Skeletal muscle satellite cell (primary cell): ENCODE measurements at regions not wholly inside any gene's neighbourhood (a gene's known extent, or its start where the extent isn't known, plus 50 kb on each side); places are given as distances from the start of the nearest gene placed in this dataset.

Experiments
- H3K27me3 ChIP-seq: 2 replicates; pipeline ENCODE4 v1.7.0; 2013; ENCODE audit warnings: low read length; ENCODE audit not compliant: control insufficient read depth, insufficient read depth
- H3K36me3 ChIP-seq: 2 replicates; pipeline ENCODE4 v1.7.0; 2013; ENCODE audit warnings: mild to moderate bottlenecking, control low read depth, low read length; ENCODE audit not compliant: insufficient read depth
- H3K4me1 ChIP-seq: 2 replicates; pipeline ENCODE4 v1.7.0; 2013; ENCODE audit warnings: low read length; ENCODE audit not compliant: control insufficient read depth, insufficient read depth
- H3K4me2 ChIP-seq: 2 replicates; pipeline ENCODE4 v1.7.0; 2013; ENCODE audit warnings: mild to moderate bottlenecking, low read length
- H3K4me3 ChIP-seq: 2 replicates; pipeline ENCODE4 v1.7.0; 2013; ENCODE audit warnings: low read length
- H3K9ac ChIP-seq: 2 replicates; pipeline ENCODE4 v1.7.0; 2013; ENCODE audit warnings: mild to moderate bottlenecking, low read depth, low read length, moderate library complexity
- H3K9me3 ChIP-seq: replicated peaks from 2 replicates; pipeline ENCODE4 v1.7.0; 2013; ENCODE audit warnings: mild to moderate bottlenecking, control low read depth, low read length

DNA sequence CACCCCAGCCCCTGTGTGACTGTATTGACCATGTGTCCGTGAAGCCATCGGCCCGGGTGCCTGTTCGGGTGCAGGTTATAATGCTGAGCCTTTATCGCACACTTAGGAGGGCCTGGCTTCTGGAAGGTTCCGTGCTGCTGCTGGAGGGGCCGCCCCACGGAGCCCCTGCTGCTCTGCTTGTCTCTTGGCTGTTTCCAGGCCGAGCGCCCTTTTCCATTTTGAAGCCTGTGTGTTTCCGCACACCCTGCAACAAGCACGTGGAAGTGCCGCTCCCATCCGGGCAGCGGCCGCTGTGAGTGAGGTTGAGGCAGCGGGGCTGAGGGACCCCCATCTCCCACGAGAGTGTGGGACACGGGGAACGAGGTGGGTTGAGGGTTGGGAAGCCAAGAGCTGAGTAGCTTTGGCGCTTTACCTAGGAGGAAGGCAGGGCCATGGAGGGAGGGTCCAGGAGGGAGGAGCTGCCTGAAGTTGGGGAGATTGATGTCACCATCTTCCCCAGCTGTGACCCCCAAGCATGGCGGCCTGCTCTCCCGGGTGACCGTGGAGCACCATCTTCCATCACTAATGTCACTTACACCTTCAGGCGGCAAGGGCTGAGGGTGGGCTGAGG is 200.1 kb upstream of the GSE1 start:
- Histone ChIP-seq H3K4me1 (no peaks in the 10 kb centered on the region), H3K27me3 (no peaks in the 10 kb centered on the region), H3K4me2 (no peak overlapping the region), H3K36me3 (no peaks in the 10 kb centered on the region), H3K9ac (no peak overlapping the region), H3K4me3 (no peak overlapping the region), H3K9me3 (no peaks in the 10 kb centered on the region)

DNA sequence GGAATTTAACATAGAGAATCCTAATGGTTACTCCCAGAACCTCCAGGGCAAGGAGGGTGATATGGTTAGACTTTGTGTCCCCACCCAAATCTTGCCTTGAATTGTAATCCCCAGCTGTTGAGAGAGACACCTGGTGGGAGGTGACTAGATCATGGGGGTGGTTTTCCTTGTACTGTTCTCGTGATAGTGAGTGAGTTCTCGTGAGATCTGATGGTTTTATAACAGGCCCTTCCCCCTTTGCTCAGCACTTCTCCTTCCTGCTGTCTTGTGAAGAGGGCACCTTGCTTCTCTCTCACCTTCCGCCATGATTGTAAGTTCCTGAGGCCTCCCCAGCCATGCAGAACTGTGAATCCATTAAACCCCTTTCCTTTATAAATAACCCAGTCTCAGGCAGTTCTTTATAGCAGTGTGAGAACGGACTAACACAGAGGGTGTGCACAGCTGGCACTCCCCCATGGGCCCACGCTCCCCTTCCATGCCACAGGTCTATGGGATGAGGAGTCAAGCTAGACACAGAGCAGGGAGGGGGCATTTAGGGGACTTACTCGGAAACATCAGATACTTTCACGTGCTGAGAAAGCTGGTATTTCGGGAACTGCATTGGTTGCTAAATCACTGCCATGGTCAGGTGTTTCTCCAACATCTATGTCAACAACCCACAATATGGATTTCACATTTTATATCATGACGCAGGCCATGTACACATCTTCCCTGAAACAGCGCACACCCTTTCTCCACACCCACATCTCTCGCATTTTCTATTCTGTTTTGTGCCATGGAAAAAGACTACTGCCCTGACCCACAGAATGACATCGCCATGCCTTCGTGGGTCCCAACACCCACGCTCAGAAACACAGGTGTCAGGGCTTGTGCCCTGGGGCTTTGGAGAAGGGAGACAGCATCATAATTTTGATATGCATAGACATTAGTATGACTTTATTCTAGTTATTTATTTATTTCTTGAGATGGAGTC is 199.1 kb upstream of the GSE1 start:
- Histone ChIP-seq H3K4me2 (no peak overlapping the region), H3K9ac (no peak overlapping the region), H3K4me1 (no peaks in the 10 kb centered on the region), H3K27me3 (no peaks in the 10 kb centered on the region), H3K4me3 (no peak overlapping the region), H3K9me3 (no peaks in the 10 kb centered on the region), H3K36me3 (no peaks in the 10 kb centered on the region)

DNA sequence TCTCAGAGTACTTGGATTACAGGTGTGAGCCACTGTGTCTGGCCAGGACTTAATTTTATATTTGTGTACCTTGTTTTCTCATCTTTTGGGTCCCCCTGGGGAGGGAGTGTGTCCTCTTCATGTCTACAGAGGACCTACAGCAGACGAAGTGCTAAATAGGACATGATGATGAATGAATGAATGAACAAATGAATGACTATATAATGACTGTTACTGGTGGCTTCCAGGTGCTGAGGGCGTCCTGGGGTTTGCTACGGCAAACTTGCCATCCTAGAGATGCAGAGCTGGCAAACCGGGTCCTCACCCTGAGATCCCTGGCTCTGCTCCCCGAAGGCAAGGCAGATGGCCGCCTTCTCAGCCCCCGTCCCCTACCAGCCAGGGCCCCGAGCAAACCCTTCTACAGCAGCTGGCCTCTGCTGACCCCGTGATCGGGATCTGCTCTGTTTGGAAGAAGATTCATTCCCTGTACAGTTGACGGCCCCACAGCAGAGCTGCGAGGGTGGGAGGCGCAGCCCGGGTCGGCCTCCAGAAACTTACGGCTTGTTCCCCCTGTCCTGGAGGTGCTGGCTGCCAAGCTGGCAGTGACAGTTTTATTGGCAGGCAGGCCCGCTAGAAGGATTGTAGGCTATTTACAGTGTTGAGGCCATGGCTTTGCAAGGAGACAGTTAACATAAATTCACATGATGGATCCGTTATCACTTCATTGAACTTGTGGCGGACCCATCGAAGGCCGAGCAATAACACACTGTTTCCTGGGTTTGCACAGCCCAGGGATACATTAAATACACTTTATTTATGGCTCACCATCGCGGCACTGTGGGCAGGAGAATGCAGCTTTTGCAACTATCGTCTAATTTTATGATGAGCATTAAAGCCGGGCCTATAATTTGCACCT is 197.7 kb upstream of the GSE1 start:
- H3K4me1 ChIP-seq: no peaks in the 10 kb centered on the region
- H3K4me3 ChIP-seq: no peak overlapping the region
- H3K4me2 ChIP-seq: no peak overlapping the region
- H3K9ac ChIP-seq: no peak overlapping the region
- H3K27me3 ChIP-seq: no peaks in the 10 kb centered on the region
- H3K9me3 ChIP-seq: no peaks in the 10 kb centered on the region
- no peaks in the 10 kb centered on the region for H3K36me3 ChIP-seq

DNA sequence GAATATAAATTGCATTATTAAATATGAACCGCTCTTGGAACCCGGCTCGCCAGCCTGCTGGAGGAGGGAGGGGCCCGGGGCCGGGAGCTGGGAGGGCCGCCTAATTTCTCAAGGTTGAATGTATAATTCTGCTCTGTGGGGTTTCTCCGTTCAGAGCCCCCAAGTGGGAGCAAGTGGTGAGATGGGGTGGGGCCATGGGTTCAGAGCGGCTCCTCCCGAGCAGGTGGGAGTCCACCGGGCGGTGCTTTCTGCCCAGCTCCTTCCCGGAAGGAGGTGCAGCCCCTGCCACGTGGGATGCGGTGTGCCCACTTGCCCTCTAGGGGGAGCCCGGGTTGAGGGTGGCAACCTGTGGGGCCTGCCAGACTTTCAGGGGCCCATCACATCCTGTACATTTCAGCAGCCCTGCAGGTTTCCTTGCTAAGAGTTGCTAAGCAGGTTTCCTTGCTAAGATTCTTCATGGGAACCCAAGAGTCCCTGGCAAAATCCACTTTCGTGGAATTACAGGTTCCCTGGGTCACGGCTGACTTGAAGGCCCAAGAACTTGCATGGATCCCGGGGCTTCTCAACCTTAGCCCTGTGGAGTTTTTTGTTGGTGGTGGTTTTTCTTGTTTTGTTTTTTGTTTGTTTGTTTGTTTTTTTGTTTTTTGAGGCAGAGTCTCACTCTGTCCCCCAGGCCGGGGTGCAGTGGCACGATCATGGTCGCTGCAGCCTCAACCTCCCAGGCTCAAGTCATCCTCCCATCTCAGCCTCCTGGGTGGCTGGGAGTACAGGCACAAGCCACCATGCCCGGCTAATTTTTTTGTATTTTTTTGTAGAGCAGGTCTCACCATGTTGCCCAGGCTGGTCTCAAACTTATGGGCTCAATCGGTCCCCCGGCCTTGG is 196.7 kb upstream of the GSE1 start:
- Histone ChIP-seq H3K9ac (no peak overlapping the region), H3K4me1 (no peaks in the 10 kb centered on the region), H3K36me3 (no peaks in the 10 kb centered on the region), H3K27me3 (no peaks in the 10 kb centered on the region), H3K4me3 (no peak overlapping the region), H3K9me3 (no peaks in the 10 kb centered on the region), H3K4me2 (no peak overlapping the region)

DNA sequence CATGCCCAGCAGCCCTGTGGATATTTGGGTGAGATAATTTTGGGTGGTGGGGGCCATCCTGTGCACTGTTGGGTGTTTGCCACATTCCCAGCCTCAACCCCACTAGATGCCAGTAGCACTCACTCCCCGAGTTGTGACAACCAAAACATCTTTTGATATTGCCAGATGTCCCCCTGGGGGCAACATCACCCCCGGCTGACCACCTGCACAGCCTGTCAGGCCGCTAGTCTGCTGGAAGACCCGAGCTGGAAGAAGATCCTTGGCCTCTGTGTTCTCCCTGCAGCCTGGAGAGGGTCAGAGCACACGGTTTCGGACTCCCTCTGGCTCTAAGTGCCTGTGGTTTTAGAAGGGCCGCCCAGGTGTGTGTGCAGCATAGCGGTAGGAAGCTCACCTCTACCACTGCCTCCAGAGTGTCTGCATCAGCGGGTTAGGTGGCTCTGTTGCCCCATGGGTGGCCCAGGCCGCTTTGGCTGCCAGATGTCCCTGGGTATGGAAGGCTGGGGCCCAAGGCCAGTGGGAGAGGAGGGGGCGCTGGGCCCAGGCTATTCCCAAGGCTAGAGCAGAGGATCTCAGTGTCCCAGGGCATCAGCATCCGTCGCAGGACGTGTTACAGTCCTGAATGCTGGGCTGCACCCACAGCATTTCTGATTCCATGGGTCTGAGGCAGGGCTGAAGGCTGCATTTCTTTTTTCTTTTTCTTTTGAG is 195.8 kb upstream of the GSE1 start:
- no peak overlapping the region for H3K9ac ChIP-seq
- H3K4me3 ChIP-seq: no peak overlapping the region
- H3K4me2 ChIP-seq: no peak overlapping the region
- no peaks in the 10 kb centered on the region for H3K9me3 ChIP-seq
- H3K27me3 ChIP-seq: no peaks in the 10 kb centered on the region
- H3K4me1 ChIP-seq: no peaks in the 10 kb centered on the region
- no peaks in the 10 kb centered on the region for H3K36me3 ChIP-seq

DNA sequence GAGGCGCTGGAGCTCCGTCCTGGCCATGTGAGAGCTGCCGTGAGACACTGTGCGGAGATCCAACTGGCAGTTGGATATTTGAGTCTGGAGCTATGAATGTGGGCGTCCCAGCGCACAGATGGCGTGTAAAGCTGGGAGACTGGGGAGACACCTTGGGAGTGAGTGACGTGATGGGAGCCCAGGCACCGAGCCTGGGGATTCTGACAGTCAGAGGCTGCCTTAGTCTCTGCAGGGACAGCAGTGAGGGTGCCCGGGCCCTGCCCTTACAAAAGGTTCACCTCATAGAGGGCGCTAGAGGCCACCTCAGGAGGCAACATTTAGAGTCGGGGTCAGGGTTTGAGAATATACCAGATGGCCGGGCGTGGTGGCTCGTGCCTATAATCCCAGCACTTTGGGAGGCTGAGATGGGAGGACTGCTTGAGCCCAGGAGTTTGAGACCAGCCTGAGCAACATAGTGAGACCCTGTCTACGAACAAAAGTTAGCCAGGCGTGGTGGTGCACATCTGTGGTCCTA is 194.1 kb upstream of the GSE1 start:
- Histone ChIP-seq H3K4me3 (no peak overlapping the region), H3K4me1 (no peaks in the 10 kb centered on the region), H3K4me2 (no peak overlapping the region), H3K9me3 (no peaks in the 10 kb centered on the region), H3K27me3 (no peaks in the 10 kb centered on the region), H3K36me3 (no peaks in the 10 kb centered on the region), H3K9ac (no peak overlapping the region)

DNA sequence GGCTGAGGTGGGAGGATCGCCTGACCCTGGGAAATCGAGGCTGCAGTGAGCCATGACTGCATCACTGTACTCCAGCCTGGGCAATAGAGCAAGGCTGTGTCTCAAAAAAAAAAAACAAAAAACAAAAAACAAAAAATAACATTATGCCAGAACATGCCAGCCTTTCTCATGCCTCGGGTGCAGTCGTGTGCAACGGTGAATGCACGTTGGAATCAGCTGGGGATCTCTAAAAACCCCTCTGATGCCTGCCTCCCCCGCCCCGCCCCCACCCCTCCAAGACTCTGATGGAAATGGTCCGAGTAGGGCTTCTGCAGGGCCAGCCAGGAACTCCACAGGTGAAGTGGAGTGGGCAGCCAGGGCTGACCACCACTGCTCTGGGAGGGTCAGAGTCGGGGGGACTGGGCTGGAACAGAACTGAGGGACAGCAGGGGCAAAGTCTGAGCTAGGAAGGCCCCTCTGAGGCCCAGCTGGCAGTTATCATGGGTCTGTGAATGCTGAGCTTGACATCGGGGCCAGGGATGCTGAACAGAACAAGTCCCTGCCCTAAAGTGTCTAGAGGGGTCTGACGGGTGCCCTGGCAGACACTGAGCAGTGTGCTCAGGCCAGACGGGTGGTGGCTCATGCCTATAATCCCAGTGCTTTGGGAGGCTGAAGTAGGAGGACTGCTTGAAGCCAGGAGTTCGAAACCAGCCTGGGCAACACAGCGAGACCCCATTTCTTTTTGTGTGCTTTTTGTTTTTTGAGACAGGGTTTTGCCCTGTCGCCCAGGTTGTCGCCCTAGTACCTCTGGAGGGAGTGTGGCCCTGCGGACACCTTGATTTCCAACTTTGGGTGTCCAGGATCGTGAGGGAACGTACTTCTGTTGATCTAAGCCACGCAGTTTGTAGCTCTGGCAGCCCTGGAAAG is 193.4 kb upstream of the GSE1 start:
- Histone ChIP-seq H3K9me3 (no peaks in the 10 kb centered on the region), H3K4me2 (no peak overlapping the region), H3K4me3 (no peak overlapping the region), H3K4me1 (no peaks in the 10 kb centered on the region), H3K27me3 (no peaks in the 10 kb centered on the region), H3K36me3 (no peaks in the 10 kb centered on the region), H3K9ac (no peak overlapping the region)

DNA sequence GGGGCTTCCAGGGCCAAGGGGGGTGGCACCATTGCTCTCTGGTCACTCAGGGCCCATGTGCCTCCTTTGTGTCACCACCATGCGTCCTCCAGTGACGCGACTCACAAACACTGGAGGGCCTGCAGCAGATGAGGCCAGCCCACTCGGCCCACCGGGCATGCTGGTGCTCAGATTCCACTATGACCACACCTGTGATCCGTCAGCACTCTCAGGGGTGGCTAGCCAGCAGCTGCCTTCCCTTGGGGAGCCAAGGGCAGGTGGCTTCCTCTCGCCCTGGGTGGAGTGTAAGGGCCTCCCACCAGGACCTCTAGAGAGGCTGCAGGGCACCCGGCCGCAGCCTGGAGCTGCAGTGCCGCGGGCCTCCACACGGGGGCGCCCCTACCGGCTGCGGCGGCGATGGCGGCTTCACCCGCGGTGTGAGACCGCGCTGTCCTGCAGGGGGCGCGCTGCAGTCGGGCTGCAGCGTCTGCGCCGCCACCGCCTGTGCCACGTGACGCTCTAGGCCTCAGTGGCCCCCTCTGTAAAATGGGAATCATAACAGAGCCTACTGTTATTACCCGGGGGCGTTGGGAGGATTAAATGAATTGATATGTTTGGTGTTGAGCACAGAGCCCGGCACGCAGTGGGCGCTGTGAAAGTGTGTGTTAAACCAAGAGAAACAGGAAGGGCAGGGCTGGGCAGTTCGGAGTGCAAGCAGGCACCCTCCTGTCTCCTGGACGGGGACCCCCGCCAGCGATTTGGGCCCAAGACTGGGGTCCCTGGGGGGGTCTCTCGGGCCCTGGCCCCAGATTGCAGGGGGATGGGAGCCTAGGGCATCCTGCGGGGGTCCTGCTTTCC is 192.4 kb upstream of the GSE1 start:
- H3K4me3 ChIP-seq: no peak overlapping the region
- no peak overlapping the region for H3K4me2 ChIP-seq
- no peak overlapping the region for H3K9ac ChIP-seq
- H3K4me1 ChIP-seq: no peaks in the 10 kb centered on the region
- H3K9me3 ChIP-seq: no peaks in the 10 kb centered on the region
- no peaks in the 10 kb centered on the region for H3K27me3 ChIP-seq
- no peaks in the 10 kb centered on the region for H3K36me3 ChIP-seq
